ENCODE measurements at regions not wholly inside any gene's neighbourhood (a gene's known extent, or its start where the extent isn't known, plus 50 kb on each side); places are given as distances from the start of the nearest gene placed in this dataset.

- DNase-seq (ENCODE audit: low spot score), result no peak
Observed at GRCh38 chr2:174668075-174668474, 70.5 kb upstream of the WIPF1 start.

- no peak for DNase-seq (ENCODE audit: low spot score)
Observed at GRCh38 chr2:174667250-174667860, 69.8 kb upstream of the WIPF1 start.

GRCh38 chr2:174666845-174667244 lies 69.2 kb upstream of the WIPF1 start:
- no peak for DNase-seq (ENCODE audit: low spot score)

GRCh38 chr2:174666312-174666711 lies 68.7 kb upstream of the WIPF1 start:
- DNase-seq (ENCODE audit: low spot score), result no peak

GRCh38 chr2:174664084-174664759 lies 66.6 kb upstream of the WIPF1 start:
- no peak for DNase-seq (ENCODE audit: low spot score)

GRCh38 chr2:174663550-174663949 lies 65.9 kb upstream of the WIPF1 start:
- DNase-seq (ENCODE audit: low spot score), result peak; percentile 26

GRCh38 chr2:174662859-174663258 lies 65.3 kb upstream of the WIPF1 start:
- no peak for DNase-seq (ENCODE audit: low spot score)

- DNase-seq (ENCODE audit: low spot score), result no peak
Observed at GRCh38 chr2:174662459-174662858, 64.9 kb upstream of the WIPF1 start.

GRCh38 chr2:174660984-174661675 lies 63.5 kb upstream of the WIPF1 start:
- no peak for DNase-seq (ENCODE audit: low spot score)

GRCh38 chr2:174659069-174659900 lies 61.7 kb upstream of the WIPF1 start:
- no peak for DNase-seq (ENCODE audit: low spot score)

GRCh38 chr2:174656676-174657176 lies 59.1 kb upstream of the WIPF1 start:
- no peak for DNase-seq (ENCODE audit: low spot score)

- DNase-seq (ENCODE audit: low spot score), result no peak
Observed at GRCh38 chr2:174656035-174656434, 58.4 kb upstream of the WIPF1 start.

- DNase-seq (ENCODE audit: low spot score), result no peak
Observed at GRCh38 chr2:174654419-174654941, 56.9 kb upstream of the WIPF1 start.

- no peak for DNase-seq (ENCODE audit: low spot score)
Observed at GRCh38 chr2:174648896-174649295, 51.3 kb upstream of the WIPF1 start.
